ENCODE measurements at regions not wholly inside any gene's neighbourhood (a gene's known extent, or its start where the extent isn't known, plus 50 kb on each side); places are given as distances from the start of the nearest gene placed in this dataset.
A peak's percentile ranks its signal among the peaks of the same experiment; 100 is the strongest.

DNA sequence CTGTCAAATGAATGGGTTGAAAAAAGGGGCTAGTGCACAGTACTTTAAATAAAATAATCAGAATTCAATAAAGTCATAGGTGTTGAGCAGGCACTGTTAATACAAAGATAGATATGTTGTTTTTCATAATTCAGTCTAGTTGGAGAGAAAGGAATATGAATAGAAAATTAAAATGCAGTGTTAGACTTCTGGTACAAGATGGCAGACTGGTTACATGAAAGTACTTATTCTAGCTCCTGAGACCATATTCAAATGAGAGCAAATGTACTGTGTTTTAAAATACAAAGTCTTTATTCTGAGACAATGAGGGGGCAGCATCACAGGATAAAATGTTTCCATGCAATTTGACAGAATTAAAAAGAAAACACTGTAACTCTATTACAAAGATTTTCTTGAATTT is 542.1 kb downstream of the COL11A1 start:
- no TSS peak for BruUV-seq (replicated peaks)
- Histone ChIP-seq H3K9ac (ENCODE audit: low read length) (no peak overlapping the region), H3K9me2 (replicated peaks; ENCODE audit: low read length) (no peaks in the 10 kb centered on the region), H3K4me2 (ENCODE audit: low read length) (no peak overlapping the region), H3F3A (ENCODE audit: low read length, unreplicated experiment) (no peaks in the 10 kb centered on the region), H3K27ac (ENCODE audit: low read length) (no peak overlapping the region), H2AFZ (ENCODE audit: low read length) (no peak overlapping the region), H4K20me1 (ENCODE audit: low read length) (no peaks in the 10 kb centered on the region), H3K79me2 (ENCODE audit: low read length) (no peaks in the 10 kb centered on the region), H3K4me3 (ENCODE audit: low read length) (no peak overlapping the region), H3K27me3 (ENCODE audit: low read length) (peaks cover 14% of the 10 kb centered on the region; the same call in 1 of the 2 replicates), H3K36me3 (ENCODE audit: low read depth, low read length) (no peaks in the 10 kb centered on the region), H3K4me1 (ENCODE audit: insufficient read depth, low read length) (no peaks in the 10 kb centered on the region), H3K9me3 (ENCODE audit: low read length) (no peaks in the 10 kb centered on the region)
- ChIA-PET POLR2A (ENCODE audit: unreplicated experiment) (no interaction called here), CTCF (no interaction called here)
- DNase-seq (no peak), ATAC-seq (no peak)
- TF ChIP-seq CTCF (conservative IDR thresholded peaks at IDR 0.05; ENCODE audit: low read depth, low read length) (no peak; the same call in 1 of the 2 replicates), EZH2phosphoT487 (IDR thresholded peaks at IDR 0.05; ENCODE audit: borderline replicate concordance, low read length) (no peak), EZH2 (IDR thresholded peaks at IDR 0.05; ENCODE audit: low read length, unreplicated experiment) (no peak)
- intact Hi-C loops (cut with micrococcal nuclease): no loop called here

DNA sequence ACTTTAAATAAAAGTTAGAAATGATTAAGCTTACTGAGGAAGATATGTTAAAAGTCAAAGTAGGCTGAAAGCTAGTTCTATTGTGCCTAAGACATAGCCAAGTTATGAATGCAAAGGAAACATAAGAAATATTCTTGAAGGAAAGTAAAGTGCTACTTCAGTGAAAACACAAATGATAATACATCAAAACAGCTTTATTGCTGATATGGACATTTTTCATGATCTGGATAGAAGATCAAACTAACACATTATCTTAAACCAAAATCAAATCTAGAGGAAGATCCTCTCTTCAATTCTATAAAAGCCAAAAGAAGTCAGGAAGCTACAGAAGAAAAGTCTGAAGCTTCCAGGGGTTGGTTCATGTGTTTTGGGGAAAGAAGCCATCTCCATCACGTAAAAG is 545.9 kb downstream of the COL11A1 start:
- DNase-seq: no peak
- Histone ChIP-seq H3K27ac (ENCODE audit: low read length) (no peak overlapping the region), H3K9me2 (replicated peaks; ENCODE audit: low read length) (no peaks in the 10 kb centered on the region), H3K79me2 (ENCODE audit: low read length) (no peaks in the 10 kb centered on the region), H3K4me2 (ENCODE audit: low read length) (no peak overlapping the region), H3K27me3 (ENCODE audit: low read length) (peaks cover 10% of the 10 kb centered on the region; the same call in 1 of the 2 replicates), H2AFZ (ENCODE audit: low read length) (no peak overlapping the region), H3K4me3 (ENCODE audit: low read length) (no peak overlapping the region), H3K9ac (ENCODE audit: low read length) (no peak overlapping the region), H3K36me3 (ENCODE audit: low read depth, low read length) (no peaks in the 10 kb centered on the region), H3K4me1 (ENCODE audit: insufficient read depth, low read length) (no peaks in the 10 kb centered on the region), H3F3A (ENCODE audit: low read length, unreplicated experiment) (no peaks in the 10 kb centered on the region), H3K9me3 (ENCODE audit: low read length) (no peaks in the 10 kb centered on the region), H4K20me1 (ENCODE audit: low read length) (no peaks in the 10 kb centered on the region)
- ChIA-PET CTCF (no interaction called here), POLR2A (ENCODE audit: unreplicated experiment) (no interaction called here)
- intact Hi-C loops (cut with micrococcal nuclease): no loop called here
- no peak for ATAC-seq
- BruUV-seq (replicated peaks): no TSS peak
- TF ChIP-seq EZH2 (IDR thresholded peaks at IDR 0.05; ENCODE audit: low read length, unreplicated experiment) (no peak), EZH2phosphoT487 (IDR thresholded peaks at IDR 0.05; ENCODE audit: borderline replicate concordance, low read length) (no peak), CTCF (conservative IDR thresholded peaks at IDR 0.05; ENCODE audit: low read depth, low read length) (no peak)

DNA sequence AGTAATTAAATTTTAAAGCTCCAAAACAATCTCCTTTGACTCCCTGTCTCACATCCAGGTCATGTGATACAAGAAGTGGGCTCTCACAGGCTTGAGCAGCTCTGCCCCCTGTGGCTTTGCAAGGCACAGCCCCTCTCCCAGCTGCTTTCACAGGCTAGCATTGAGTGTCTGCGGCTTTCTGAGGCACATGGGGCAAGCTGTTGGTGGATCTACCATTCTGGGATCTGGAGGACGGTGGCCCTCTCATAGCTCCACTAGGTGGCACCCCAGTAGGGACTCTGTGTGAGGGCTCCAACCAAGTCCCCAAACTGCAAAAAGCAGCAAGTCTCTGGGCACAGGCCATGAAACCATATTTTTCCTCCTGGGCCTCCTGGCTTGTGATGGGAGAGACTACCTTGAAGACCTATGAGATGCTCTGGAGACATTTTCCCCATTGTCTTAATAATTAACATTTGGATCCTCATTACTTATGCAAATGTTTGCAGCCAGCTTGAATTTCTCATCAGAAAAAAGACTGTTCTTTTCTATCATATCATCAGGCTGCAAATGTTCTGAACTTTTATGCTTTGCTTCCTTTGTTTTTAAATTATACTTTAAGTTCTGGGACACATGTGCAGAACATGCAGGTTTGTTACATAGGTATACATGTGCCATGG is 554.1 kb upstream of the OLFM3 start:
- DNase-seq: peak; percentile 55
- Histone ChIP-seq H3K27ac (ENCODE audit: low read length) (no peak overlapping the region), H3K9me2 (replicated peaks; ENCODE audit: low read length) (no peaks in the 10 kb centered on the region), H3K27me3 (ENCODE audit: low read length) (no peaks in the 10 kb centered on the region), H2AFZ (ENCODE audit: low read length) (no peak overlapping the region), H3K9me3 (ENCODE audit: low read length) (no peaks in the 10 kb centered on the region), H3K4me2 (ENCODE audit: low read length) (no peak overlapping the region), H3K79me2 (ENCODE audit: low read length) (no peaks in the 10 kb centered on the region), H3K9ac (ENCODE audit: low read length) (no peak overlapping the region), H3F3A (ENCODE audit: low read length, unreplicated experiment) (no peaks in the 10 kb centered on the region), H4K20me1 (ENCODE audit: low read length) (no peaks in the 10 kb centered on the region), H3K36me3 (ENCODE audit: low read depth, low read length) (no peaks in the 10 kb centered on the region), H3K4me3 (ENCODE audit: low read length) (no peak overlapping the region), H3K4me1 (ENCODE audit: insufficient read depth, low read length) (no peaks in the 10 kb centered on the region)
- intact Hi-C loops (cut with micrococcal nuclease): no loop called here
- ChIA-PET POLR2A (ENCODE audit: unreplicated experiment) (no interaction called here), CTCF (no interaction called here)
- BruUV-seq (replicated peaks): no TSS peak
- TF ChIP-seq CTCF (conservative IDR thresholded peaks at IDR 0.05; ENCODE audit: low read depth, low read length) (peak; percentile 65), EZH2 (IDR thresholded peaks at IDR 0.05; ENCODE audit: low read length, unreplicated experiment) (no peak)
- ATAC-seq: no peak

All from PC-3 (cell line).